ENCODE measurements at regions not wholly inside any gene's neighbourhood (a gene's known extent, or its start where the extent isn't known, plus 50 kb on each side); places are given as distances from the start of the nearest gene placed in this dataset.

DNA sequence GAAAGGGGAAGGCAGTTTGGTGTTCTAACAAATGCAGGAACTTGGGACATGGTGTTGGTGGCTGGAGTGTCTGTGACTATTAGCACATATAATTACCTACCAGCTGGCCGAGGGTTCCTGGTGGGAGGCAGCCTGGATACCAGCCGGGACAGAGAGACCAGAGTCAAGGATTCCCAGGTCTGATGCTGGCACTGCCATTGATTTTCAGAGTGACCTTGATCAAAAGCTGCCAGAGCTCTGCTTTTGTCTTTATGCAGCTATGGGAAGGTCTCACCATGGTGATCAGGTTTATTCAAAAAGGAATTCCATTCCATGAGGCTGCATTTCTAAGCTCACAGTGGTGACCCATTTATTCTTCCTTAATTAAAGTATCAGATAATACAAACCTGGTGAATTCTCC, 101.0 kb upstream of the PWP1 start:
- TF ChIP-seq, protein P1, sequence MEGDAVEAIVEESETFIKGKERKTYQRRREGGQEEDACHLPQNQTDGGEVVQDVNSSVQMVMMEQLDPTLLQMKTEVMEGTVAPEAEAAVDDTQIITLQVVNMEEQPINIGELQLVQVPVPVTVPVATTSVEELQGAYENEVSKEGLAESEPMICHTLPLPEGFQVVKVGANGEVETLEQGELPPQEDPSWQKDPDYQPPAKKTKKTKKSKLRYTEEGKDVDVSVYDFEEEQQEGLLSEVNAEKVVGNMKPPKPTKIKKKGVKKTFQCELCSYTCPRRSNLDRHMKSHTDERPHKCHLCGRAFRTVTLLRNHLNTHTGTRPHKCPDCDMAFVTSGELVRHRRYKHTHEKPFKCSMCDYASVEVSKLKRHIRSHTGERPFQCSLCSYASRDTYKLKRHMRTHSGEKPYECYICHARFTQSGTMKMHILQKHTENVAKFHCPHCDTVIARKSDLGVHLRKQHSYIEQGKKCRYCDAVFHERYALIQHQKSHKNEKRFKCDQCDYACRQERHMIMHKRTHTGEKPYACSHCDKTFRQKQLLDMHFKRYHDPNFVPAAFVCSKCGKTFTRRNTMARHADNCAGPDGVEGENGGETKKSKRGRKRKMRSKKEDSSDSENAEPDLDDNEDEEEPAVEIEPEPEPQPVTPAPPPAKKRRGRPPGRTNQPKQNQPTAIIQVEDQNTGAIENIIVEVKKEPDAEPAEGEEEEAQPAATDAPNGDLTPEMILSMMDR (IDR thresholded peaks at IDR 0.05) = no peak
- TF ChIP-seq POLR2A (IDR thresholded peaks at IDR 0.05) = no peak

Data from body of pancreas (tissue), 4 donors.